ENCODE measurements at regions not wholly inside any gene's neighbourhood (a gene's known extent, or its start where the extent isn't known, plus 50 kb on each side); places are given as distances from the start of the nearest gene placed in this dataset.

DNA sequence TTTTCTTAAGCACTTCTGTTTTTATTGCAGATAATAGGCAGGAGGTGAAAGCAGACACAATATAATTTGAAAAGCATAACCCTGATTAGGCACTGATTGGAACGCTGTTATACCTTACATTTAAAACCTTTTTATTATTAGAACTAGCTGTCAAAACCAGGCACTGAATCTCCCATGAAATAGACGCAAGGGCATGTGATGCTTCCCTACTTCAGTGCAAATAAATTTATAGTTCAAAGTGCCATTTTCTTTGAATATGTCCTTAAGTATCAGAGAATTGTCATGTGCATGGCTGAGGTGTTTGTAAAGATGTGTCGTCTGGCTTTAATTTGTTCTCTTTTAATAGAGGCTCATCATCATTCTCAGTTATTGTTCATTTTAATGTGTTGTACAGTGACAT, 386.0 kb downstream of the NR2F2 start:
- TF ChIP-seq, protein P1, sequence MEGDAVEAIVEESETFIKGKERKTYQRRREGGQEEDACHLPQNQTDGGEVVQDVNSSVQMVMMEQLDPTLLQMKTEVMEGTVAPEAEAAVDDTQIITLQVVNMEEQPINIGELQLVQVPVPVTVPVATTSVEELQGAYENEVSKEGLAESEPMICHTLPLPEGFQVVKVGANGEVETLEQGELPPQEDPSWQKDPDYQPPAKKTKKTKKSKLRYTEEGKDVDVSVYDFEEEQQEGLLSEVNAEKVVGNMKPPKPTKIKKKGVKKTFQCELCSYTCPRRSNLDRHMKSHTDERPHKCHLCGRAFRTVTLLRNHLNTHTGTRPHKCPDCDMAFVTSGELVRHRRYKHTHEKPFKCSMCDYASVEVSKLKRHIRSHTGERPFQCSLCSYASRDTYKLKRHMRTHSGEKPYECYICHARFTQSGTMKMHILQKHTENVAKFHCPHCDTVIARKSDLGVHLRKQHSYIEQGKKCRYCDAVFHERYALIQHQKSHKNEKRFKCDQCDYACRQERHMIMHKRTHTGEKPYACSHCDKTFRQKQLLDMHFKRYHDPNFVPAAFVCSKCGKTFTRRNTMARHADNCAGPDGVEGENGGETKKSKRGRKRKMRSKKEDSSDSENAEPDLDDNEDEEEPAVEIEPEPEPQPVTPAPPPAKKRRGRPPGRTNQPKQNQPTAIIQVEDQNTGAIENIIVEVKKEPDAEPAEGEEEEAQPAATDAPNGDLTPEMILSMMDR (optimal IDR thresholded peaks at IDR 0.05 in 1 of 3, IDR thresholded peaks at IDR 0.05 in 1 of 3, conservative IDR thresholded peaks at IDR 0.05 in 1 of 3; ENCODE audit: extremely low read depth in 1 of 3, insufficient read depth in 2 of 3, low read length in 3 of 3): no peak
- TF ChIP-seq EZH2 (IDR thresholded peaks at IDR 0.05; ENCODE audit: low read length): no peak
